CD4-positive, alpha-beta T cell treated with Interleukin-17A for 1 hour (primary cell): ENCODE measurements at regions not wholly inside any gene's neighbourhood (a gene's known extent, or its start where the extent isn't known, plus 50 kb on each side); places are given as distances from the start of the nearest gene placed in this dataset.
"Not testable (repeated sequence)": the region's sequence is repeated elsewhere in the genome, so short reads cannot be mapped to it uniquely, and the experiment has no call there.

Experiments
- DNase-seq: peaks from one replicate; pipeline ENCODE4 v3.0.0-alpha.2; 2020

DNA sequence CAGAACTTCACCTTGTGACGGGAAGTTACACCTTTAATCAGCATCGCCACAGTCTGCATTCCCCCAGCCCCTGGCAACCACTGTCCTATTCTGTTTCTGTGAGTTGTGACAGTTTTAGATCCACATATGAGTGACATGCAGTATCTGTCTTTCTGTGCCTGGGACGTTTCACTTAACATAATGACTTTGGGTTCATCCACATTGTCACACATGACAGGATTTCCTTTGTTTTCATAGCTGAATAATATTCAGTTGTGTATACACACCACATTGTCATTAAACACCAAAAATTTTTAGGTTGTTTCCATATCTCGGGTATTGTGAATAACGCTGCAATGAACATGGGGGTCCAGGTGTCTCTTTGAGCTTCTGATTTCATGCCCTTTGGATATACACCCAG is 62.6 kb upstream of the BDH1 start:
- not testable (repeated sequence) for DNase-seq

- DNase-seq, result peak; percentile 14
These were observed 59.7 kb upstream of the BDH1 start for GRCh38 chr3:197615430-197615829.

DNA sequence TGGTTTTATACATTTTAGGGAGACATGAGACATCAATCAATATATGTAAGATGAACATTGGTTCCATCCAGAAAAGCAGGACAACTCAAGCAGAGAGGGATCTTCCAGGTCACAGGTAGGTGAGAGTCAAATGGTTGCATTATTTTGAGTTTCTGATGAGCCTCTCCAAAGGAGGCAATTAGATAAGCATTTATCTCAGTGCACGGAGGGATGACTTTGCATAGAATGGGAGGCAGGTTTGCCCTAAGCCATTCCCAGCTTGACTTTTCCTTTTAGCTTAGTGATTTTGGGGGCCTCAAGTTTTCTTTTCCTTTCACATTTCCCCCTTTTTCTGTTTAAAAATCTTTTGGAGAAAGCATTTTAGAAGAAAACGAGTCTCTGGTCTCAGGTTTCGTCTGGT is 58.4 kb upstream of the BDH1 start:
- DNase-seq, result not testable (repeated sequence)

DNA sequence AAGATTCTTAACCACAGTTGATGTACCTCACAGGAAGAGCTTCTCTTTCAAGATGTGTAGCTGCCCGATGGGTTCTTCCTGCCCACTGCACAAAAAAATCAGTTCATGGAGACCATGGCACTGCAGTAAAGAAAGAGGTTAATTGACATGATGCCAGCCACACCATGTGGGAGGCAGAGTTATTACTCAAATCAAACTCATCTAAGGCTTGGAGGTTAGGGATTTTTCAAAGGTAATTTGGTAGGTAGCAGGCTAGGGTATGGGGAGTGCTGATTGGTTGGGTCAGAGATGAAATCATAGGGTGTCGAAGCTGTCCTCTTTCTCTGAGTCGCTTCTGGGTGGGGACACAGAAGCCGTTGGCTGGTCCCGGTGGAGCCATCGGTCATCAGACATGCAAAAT is 57.4 kb upstream of the BDH1 start:
- DNase-seq, result peak; percentile 72

- DNase-seq, result no peak
These were observed 55.5 kb upstream of the BDH1 start for GRCh38 chr3:197611255-197611654.

- no peak for DNase-seq
These were observed 50.7 kb upstream of the BDH1 start for GRCh38 chr3:197606468-197606867.
